GM19468 (cell line): ENCODE measurements at regions not wholly inside any gene's neighbourhood (a gene's known extent, or its start where the extent isn't known, plus 50 kb on each side); places are given as distances from the start of the nearest gene placed in this dataset.

Source experiments
- ATAC-seq: cut with Tn5 transposase; IDR thresholded peaks from one replicate; pipeline ENCODE4 v1.9.1; 2021; ENCODE audit warnings: mild to moderate bottlenecking, moderate library complexity, moderate number of reproducible peaks; ENCODE audit not compliant: unreplicated experiment; ENCODE audit errors: extremely low read depth

DNA sequence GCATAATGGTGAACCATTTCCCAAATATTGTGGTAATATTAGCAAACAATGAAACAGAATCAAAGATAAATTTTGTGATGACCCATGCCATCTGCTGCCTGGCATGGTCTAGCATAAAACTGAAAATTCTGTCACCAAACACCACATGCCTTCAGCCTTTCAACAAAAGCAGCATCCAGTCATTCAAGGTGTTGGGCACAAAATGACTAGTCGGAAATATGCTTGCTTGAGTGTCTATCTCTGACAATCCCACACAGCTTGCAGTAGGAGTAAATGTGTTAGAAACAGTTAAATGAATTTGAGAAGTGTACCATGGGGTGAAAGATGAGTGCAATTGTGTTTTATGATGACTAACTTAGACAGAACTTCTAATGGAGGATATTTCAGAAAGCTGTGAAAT is 61.7 kb upstream of the CDIN1 start:
- no peak for ATAC-seq

DNA sequence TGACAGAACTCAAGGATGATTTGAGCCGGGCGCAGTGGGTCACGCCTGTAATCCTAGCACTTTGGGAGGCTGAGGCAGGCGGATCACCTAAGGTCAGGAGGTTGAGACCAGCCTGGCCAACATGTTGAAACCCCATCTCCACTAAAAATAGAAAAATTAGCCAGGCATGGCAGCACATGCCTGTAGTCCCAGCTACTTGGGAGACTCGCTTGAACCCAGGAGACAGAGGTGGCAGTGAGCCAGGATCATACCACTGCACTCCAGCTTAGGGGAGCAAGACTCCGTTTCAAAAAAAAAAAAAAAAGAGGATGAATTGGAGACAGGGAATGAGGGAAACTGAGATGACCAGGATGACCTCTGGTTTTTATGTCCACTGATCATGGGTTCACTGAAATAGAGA is 60.4 kb upstream of the CDIN1 start:
- ATAC-seq = no peak

DNA sequence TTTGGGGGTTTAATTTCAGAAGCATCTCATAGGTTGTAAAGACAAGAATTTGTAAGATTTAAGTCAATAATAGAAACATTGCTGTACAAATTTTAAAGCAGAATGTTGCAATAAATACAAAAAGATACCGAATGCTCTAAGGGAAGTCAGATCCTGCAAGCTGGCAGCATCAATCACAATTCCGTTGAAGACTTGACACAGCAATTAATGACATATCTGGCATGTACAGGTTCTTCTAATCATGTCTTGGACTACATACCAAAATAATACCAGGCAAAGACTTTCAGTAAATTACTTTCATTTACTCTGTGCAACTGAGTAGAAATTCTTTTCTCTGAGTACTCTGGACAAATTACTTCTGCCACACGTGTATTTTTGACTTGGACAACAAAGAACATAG is 54.0 kb upstream of the CDIN1 start:
- no peak for ATAC-seq

DNA sequence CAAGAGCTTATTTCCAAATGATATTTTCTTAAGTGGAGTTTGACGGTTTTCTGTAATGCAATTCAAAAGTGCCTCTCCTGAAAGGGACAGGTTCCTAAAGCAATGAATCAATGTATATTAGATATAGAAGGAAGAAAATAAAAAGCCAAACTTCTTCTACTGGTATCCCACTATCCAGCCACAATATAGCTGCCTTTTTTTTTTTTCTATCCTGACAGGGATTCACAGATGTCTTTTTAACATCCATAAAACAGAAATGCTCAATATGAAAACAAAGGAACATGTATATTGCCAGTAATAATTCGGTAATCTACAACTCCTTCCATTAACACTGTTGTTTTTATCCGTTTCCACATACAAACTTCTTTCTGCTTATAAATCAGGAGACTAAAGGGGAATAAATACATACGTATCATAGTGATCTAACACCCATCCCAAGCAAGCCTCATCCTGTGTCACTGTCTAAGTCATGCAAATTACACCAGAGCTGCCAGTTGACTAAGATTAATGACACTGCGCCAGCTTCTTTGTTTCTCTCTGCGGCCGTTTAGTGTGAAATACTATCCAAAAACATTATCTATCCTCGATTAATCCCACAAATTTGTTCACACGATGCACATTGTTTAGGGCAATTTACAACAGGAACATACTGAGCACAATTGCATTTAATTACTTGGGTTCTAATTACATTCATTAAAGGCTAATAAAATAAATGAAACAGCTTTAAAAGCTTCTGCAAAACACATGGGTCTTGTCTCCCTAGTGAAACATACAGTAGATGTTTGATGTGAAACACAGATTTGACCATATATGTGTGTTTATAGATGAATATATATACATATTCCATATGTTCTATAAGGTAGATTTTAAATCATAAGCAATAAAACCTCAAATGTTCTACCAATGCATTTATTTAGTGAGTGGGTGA is 51.9 kb upstream of the CDIN1 start:
- ATAC-seq = no peak

DNA sequence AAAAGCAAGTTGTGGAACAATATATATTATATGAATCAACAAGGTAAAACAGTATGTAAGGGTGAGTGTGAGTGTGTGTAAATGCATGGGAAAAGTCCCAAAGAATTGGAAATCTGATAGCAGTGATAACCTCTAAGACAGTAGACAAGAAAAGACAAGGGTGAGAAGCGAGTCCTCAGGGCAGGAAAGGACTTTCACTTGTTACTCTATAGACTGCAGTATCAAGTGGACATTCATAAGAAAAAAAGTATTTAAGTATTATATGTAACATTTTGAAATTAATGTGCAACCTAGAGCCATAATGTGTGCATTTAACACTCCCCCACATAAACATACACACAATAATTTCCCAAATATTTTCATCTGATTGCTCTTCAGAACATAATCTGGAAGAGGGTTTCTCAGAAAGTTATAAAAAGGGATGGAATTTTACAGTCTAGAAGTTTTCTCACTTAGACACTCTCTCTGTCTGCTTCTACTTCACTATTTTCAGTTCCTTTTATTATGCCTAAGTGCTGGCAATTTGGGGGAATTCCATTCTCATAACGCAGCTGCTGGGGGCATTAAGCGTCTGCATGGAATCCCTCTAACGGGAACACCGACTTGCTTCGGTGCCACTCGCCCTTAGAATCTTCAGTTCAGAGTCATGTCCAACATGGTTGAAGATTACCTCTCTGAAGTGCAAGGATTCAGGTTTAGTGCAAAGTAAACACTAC is 50.0 kb upstream of the CDIN1 start:
- ATAC-seq = no peak
